Daoy (cell line): ENCODE measurements at regions not wholly inside any gene's neighbourhood (a gene's known extent, or its start where the extent isn't known, plus 50 kb on each side); places are given as distances from the start of the nearest gene placed in this dataset.
"Not testable (repeated sequence)": the region's sequence is repeated elsewhere in the genome, so short reads cannot be mapped to it uniquely, and the experiment has no call there.

Experiments
- DNase-seq: peaks from one replicate; pipeline ENCODE4 v3.0.0-alpha.2; 2015; ENCODE audit warnings: low read depth

DNA sequence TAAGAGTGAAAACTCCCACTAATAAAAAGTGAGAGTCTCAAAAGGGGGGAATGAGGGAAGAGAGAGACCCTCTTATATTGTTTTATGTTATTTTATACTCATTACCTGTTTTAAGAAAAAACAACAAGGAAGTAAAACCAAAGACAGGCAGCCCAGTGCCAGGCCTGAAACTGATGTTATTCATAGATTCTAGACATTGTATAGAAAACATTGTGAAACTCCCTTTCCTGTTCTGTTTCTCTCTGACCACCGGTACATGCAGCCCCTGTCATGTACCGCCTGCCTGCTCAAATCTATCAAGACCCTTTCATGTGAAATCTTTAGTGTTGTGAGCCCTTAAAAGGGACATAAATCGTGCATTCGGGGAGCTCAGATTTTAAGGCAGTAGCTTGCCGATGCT lies 216.4 kb upstream of the CNTN3 start:
- DNase-seq = not testable (repeated sequence)

DNA sequence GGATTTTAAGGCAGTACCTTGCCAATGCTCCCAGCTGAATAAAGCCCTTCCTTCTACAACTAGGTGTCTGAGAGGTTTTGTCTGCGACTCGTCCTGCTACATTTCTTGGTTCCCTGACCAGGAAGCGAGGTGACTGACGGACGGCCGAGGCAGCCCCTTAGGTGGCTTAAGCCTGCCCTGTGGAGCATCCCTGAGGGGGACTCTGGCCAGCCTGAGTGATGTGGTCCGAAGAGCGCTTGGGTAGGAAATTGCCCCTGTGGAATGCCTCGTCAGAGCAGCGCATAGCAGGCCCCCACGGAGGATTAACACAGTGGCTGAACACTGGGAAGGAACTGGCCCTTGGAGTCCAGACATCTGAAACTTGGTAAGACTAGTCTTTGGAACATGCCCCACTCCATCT lies 210.9 kb upstream of the CNTN3 start:
- not testable (repeated sequence) for DNase-seq

DNA sequence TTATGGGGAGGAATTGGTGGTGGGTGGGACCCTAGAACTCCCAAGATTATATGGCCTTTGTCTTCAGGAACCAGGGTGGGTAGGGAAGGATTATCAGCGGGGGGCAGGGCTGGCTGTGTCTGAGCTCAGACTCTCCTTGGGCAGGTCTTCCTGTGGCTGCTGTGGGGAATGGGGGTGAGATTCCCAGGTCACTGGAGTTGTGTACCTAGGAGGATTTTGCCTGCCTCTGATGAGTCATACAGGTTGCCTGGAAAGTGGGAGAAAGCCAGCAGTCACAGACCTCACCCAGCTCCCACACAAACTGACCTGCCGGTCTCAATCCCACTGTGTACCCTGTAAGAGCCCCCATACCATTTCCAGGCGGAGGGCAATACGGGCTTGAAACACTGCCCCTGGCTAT lies 209.9 kb upstream of the CNTN3 start:
- no peak for DNase-seq

DNA sequence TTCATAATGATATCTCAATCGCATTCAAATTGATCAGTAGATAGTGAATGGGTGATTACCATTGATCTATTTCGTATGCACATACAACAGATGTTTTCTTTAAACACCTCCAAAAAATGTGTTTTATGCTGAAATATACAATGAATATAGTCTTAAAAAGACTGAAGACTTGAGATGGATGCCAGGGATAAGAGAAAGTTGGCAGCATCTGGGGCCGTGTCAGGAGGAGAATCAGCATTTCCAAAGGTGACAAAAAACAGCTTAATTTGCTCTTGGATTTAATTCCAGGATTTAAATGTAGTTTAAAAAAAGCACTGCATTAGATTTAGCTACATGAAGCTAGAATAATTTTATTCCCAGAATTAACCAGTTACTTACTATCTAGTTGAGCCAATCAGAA lies 199.7 kb upstream of the CNTN3 start:
- no peak for DNase-seq

DNA sequence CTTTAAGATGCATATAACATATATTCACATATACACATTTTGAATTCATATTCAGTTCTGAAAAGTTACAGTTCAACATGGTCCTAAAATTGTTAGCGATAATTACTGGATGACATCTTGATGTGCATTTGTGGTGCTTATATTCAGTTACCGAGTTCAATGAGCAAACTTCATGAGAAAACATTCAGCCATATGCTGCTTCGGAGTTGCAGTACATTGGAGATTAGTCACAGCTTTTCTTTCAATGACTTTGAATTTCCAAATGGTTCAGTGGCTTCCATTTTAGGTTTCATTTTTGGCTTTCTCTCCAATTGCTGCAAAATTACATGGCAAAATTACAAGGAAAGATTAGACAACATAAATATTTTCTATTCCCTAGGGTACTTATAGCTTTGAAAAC lies 198.3 kb upstream of the CNTN3 start:
- no peak for DNase-seq

DNA sequence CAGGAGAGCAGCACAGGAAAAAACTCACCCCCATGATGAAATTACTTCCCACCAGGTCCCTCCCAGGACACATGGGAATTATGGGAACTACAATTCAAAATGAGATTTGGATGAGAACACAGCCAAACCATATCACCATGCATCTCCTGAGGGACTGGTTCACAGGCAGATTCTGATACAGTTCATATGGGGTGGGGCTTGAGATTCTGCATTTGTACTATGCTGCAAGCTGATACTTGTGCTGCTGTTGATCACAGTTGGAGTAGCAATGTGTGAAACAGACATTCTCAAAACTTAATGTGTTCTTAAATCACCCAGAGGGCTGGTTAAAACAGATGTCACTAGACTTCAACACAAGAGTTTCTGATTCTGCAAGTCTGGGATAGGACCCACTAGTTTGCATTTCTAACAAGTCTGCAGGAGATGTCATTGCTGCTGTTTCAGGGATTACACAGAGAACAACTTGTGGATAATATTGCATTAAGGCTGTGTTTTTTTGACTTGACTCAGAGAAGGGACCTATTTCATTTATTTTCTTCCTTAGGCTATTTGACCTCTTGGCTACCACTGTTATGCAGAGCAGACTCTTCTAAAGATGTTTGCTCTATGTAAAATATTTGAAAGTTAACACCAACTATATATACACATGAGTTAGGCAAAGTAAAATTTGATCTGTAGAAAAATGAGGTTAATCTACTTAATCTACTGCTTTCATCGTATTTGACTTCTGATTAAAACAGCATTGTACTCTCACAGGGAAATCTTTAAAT lies 194.2 kb upstream of the CNTN3 start:
- DNase-seq = no peak

DNA sequence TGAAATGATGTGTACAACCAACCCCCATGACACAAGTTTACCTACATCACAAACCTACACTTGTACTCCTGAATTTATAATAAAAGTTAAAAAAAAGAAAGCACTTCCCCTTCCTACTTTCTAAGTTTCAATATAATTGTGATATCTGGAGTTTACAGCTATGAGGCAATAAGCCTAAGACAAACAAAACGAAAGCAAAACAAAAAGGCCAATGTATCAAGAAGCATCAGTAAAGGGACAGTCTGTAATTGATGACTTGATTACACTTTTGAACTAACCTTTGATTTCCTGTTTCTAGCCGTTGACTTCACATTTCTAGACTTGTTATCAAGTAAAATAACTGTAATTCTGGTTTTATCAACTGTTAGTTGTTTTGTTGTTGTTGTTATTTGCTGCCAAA lies 187.5 kb upstream of the CNTN3 start:
- DNase-seq = no peak

DNA sequence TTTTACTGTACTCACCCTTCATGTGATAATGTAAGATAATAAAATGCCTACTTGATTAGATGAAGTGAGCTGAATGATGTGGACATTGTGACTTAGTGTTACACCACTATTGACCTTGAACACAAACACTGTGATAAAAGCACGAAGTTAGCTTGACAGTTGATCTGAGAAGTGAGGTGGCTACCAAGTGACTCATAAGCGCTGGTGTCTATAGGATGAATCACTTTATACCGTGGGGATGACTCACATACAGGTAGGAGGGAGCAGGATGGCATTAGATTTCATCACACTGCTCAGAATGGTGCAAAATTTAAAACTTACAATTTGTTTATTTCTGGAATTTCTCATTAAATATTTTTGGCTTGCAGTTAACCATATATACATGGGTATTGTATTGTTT lies 174.7 kb upstream of the CNTN3 start:
- peak; percentile 55 for DNase-seq

DNA sequence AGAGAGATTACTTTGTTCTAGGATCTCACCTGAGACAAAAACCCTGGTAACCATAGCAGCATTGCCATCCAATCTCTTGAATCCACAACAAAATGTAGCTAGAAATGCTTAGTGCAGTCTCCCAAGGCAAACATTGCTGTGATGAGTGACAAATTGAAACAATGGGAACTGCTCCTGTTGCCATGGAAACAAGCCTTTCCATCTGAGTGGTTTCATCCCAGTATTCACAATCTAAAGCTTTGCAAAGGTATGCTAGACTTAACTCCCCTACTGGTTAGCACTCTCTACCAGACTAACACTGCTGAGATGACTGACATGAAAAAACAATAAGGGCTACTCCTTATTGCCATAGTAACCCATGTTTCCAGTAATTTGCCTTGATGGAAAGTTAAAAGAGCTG lies 172.6 kb upstream of the CNTN3 start:
- DNase-seq = no peak

DNA sequence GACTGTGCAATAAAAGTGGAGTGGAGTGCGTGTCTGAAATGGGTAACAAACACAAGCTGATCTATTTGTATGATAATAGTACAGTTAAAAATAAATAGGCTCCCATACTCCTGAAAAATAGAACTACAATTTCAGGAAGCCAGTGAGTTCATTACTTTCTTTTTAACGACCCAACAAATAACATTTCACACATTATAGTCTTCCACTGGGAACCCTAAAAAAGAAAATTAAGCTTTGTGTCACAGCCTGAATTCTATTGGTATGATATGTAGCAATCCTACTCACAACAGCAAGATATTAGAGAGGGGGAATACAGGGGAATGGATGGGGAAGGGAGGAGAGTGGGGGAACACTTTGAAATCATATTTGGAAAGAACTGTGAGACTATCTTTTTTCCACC lies 156.9 kb upstream of the CNTN3 start:
- DNase-seq = no peak

DNA sequence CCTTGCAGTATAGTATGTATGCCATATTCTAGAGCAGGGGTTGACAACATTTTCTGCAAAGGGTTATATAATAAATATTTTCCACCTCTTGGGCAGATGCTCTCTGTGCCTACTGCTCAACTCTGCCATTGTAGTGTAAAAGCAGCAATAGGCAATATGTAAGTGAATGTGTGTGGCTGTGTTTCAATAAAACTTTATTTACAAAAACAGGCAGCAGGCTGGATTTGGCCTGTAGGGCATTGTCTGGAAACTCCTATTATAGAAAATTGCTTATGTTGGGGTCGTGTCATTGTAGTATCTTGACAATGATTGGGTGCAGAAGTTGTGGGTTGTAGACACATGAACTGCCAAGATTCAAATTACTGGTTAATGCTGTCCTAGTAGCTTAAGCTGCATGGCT lies 153.6 kb upstream of the CNTN3 start:
- DNase-seq = no peak

DNA sequence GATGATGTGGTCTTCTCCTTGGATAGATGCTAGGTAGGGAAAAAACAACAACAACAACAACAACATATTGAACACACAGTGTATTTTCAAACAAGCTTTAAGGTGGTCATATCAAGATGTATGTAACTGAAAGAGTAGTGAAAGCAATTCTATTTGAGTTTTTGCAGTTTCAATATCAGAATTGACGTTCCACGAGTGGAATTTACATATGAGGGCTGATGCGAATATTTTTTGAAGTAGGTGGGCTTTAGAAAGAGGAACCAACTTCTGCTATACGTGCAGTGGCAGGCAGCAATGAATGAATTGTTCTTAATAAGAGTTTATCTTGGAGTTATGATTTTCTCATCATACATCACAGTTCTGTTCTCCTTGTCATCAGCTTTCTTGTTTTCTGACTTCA lies 151.9 kb upstream of the CNTN3 start:
- no peak for DNase-seq

DNA sequence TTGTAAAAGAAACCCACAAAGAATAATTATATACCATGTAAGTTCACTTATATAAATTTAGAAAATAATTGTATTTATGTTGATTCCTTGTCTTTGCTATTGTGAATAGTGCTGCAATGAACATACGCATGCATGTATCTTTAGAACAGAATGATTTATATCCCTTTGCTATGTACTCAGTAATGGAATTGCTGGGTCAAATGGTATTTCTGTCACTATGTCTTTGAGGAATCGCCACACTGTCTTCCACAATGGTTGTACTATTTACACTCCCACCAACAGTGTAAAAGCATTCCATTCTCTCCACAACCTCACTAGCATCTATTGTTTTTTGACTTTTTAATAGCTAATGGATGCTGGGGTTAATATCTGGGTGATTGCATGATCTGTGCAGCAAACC lies 149.4 kb upstream of the CNTN3 start:
- DNase-seq = no peak

DNA sequence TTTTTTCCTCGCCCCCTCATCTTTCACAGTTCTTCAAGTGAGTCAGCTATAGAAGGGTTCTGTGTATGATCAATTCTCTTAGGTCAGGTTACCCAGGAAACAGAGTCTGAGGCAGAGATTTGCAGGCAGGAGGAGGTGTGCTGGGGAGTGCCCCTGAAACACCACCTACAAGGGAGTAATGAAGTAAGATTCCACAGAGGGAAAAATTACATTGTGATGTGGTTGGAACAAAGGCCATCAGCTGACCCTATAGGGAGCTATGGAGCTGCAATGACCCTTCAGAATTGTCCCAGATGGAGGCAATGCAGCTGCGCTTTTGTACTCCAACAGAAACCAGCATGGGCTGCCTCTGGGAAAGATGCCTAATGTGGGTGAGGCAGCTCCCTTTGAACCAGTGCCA lies 142.2 kb upstream of the CNTN3 start:
- DNase-seq = no peak

DNA sequence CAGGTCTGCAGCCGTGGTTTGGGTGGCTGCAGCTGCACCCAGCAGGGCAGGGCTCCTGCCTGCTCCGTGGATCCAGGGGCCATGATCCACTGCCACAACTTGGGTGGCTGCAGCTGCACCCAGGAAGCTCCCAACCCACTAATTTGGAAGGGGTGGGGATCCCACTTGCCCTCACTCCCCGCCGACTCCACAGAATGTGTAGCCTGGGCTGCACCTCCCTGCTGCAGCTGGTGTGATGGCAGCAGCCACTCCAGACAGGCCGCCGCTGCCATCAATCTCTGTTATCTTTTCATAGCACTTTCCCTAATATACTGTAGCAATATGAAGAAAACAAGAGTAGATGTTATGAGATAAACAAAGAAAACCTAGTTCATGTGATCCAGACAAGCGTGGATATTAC lies 137.8 kb upstream of the CNTN3 start:
- DNase-seq = no peak

DNA sequence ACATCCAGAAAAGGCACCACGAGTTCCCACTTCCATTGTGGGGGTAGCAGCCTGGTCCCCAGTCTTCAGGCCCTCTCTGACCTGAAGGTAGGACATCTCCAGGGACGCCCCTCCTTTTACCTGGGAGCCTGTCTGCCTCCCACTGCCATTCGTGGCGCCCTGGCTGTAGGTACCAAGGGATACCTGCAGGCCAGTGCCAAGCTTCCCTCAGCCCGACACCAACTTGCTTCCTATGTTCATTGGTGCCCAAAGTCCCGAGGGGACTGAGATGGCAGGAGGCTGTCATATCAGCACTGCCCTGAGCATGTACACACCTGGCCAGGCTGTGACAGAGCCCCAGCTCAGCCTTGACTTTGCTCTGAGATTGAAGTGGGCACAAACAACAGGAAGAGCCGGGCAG lies 137.3 kb upstream of the CNTN3 start:
- DNase-seq = no peak

DNA sequence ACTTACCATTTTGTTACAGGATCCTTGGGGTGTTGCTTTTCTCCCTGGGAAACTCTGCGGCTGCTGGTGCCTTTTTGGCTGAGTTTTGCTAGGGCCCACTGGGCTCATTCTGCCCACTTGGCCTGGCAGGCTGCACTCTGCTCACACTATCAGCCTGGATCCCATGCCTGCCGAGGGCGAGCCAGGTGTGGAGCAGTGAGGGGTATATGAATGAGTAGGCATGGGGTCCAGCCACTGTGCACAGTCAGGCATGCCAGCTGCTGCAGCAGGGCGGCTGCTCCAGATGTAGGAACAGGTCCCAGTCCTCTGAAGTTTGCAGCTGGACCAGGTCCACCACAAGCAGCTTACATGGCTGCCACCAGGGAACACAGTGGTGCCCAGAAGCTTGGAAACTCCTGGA lies 136.4 kb upstream of the CNTN3 start:
- no peak for DNase-seq

DNA sequence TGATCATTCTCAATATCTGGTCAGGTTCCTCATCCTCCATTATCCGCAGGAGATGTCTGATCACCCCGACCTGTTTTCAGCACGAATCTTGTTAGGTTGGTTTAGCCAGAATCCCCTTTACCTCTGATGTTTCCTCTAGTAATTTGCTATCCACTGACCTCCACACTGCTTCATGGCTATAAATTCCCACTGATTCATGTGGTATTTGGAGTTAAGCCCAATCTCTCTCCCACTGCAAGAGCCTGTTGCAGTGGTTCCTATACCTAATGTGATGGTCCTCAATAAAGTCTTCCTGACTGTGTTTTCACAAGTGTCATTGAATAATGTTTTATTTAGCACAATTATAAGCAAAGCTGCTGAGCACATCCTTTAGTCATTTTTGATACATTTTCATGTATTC lies 124.8 kb upstream of the CNTN3 start:
- DNase-seq = no peak

DNA sequence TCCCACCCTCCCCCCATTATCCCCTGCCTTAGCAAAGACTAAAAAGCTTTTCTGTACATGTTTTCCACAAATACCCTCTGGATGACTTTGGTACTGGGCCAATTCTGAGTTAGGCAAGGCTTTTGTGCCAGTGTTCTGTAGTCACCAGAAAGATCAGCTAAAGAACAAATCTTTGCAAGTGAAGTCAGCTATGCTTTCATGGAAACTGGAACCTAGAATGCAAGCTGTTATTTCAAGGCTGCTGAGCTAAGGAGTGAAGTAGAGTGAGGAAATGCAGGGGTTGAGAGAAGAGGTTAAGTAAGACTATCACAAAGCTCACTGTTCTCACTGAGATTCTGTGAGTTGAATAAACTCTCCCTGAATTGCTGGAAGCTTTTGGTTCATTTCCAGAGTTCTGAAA lies 107.8 kb upstream of the CNTN3 start:
- no peak for DNase-seq

DNA sequence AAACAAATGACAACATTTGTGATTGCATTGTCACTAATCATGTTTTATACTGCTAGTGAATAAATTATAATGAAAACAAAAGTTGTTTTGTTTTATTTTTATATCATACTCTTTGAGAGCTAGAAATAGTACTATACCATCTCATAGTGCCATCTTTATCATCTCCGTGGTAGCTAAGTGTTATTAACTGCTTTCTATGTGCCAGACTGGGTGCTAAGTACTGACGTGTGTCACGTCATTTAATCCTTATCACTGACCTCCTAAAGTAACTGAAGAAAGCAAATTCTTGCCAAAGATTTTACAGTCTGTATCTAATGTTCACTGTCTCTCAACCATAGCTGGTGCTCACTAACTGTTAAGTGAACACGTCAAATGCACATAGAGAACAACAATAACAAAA lies 99.5 kb upstream of the CNTN3 start:
- no peak for DNase-seq

DNA sequence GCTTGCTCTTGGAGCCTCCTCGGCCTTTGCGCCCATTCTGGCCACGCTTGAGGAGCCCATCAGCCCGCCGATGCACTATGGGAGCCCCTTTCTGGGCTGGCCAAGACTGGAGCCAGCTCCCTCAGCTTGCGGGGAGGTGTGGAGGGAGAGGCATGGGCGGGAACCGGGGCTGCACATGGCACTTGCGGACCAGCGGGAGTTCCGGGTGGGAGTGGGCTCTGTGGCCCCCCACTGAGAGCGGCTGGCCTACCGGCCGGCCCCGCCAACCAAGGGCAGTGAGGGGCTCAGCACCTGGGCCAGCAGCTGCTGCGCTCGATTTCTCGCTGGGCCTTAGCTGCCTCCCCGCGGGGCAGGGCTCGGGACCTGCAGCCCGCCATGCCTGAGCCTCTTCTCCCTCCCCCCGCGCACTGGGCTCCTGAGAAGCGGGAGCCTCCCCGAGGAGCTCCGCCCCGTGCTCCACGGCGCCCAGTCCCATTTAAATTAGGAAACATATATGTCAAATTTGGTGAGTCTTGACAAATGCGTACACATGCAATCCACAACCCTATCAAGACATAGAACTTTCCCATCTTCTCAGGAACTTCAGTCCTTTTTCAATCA lies 97.6 kb upstream of the CNTN3 start:
- DNase-seq = peak; percentile 7

DNA sequence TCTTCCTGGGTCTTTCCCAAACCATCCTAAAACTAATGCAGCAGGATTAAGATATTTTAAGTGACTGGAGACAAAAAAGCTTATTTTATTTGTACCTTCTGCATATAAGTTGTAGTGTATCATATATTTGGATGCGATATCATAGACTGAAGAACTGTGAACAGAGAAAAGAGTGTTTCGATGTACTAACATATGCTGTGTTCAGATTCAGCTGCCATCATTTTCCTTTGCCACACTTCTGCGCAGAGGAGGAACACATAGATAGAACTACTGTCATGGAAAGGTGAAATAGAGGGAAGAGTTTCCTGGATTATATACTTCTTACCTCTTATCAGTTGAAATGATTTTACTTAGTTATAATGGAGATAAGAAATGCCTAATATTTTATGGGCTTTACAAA lies 95.5 kb upstream of the CNTN3 start:
- no peak for DNase-seq

DNA sequence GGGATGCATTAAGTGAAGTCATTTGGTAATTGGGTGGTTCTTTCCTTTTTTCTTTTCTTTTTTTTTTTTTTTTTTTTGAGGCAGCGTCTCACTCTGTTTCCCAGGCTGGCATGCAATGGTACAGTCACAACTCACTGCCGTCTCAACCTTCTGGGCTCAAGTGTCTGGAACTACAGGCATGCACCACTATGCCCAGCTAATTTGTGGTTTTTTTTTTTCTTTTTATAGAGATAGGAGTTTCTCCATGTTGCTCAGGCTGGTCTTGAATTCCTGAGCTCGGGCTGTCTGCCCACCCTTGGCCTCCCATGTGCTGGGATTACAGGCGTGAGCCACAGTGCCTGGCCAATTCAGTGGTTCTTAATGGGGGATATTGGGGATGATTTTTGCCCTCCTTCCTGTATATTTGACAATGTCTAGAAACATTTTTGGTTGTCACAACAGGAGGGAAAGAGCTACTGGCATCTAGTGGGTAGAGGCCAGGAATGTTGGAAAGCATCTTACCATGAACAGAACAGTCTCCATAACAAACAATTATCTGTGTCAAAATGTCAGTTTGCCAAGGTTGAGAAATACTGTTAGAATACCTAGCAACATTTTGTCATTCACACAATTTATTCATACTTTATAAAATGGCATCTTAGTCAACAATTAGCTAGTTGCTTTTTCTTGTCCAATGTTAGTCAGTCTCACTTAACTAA lies 79.4 kb upstream of the CNTN3 start:
- DNase-seq = peak; percentile 24
